Hippocampal formation (tissue), 2 donors: ENCODE measurements at regions not wholly inside any gene's neighbourhood (a gene's known extent, or its start where the extent isn't known, plus 50 kb on each side); places are given as distances from the start of the nearest gene placed in this dataset.

ENCODE experiments used
- DNase-seq, 2 donors: peaks; one replicate each; lab custom pipeline; 2025; lab: John Stamatoyannopoulos, UW

DNA sequence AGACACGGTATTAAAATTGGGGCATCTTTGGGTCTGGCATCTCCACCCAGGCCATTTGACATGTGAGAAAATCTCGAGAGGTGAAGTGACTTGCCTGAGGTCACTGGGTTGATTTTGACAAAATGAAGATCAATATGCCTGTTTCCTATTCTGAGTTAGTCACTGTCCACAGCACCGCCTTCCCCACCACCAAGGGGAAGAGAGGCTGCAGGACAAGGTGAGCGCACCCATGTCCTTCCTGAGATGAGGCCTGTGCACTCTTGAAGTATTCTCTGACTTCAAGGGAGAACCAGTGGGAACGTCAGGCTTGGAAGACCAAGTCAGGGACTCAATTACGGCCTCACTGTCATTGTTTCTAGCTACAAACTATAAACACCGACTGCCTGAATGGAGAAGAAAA is 49.9 kb upstream of the WSB1 start:
- no peak for DNase-seq
